MM.1S (cell line): ENCODE measurements at regions not wholly inside any gene's neighbourhood (a gene's known extent, or its start where the extent isn't known, plus 50 kb on each side); places are given as distances from the start of the nearest gene placed in this dataset.

Experiments
- DNase-seq: peaks from one replicate; pipeline ENCODE4 v3.0.0-alpha.2; 2015
- H2AFZ ChIP-seq: fragments of 300-600 bp; sonication (generic); 2 replicates; pipeline ENCODE4 v1.6.0; 2016; ENCODE audit warnings: antibody characterized with exemption, low read length
- H3F3A ChIP-seq: fragments of 300-600 bp; sonication (generic); 2 replicates; pipeline ENCODE4 v1.6.1; 2016; ENCODE audit warnings: mild to moderate bottlenecking, antibody characterized with exemption, low read length, moderate library complexity, mixed read lengths; ENCODE audit not compliant: insufficient read depth
- H3K27ac ChIP-seq: fragments of 300-600 bp; sonication (generic); 2 replicates; pipeline ENCODE4 v1.5.1; 2016; ENCODE audit warnings: mild to moderate bottlenecking, low read length
- H3K27me3 ChIP-seq: fragments of 300-600 bp; sonication (generic); replicated peaks from 2 replicates; pipeline ENCODE4 v1.6.0; 2016; ENCODE audit warnings: low read length; ENCODE audit not compliant: insufficient read depth
- H3K36me3 ChIP-seq: fragments of 300-600 bp; sonication (generic); replicated peaks from 2 replicates; pipeline ENCODE4 v1.6.1; 2016; ENCODE audit warnings: mild to moderate bottlenecking, low read length, mixed read lengths; ENCODE audit not compliant: insufficient read depth
- H3K4me1 ChIP-seq: fragments of 300-600 bp; sonication (generic); 2 replicates; pipeline ENCODE4 v1.6.1; 2016; ENCODE audit warnings: low read length, mixed read lengths
- H3K4me2 ChIP-seq: fragments of 300-600 bp; sonication (generic); 2 replicates; pipeline ENCODE4 v1.6.0; 2016; ENCODE audit warnings: low read depth, low read length
- H3K4me3 ChIP-seq: fragments of 300-600 bp; sonication (generic); 2 replicates; pipeline ENCODE4 v1.5.1; 2016; ENCODE audit warnings: low read length, mixed read lengths
- H3K79me2 ChIP-seq: fragments of 300-600 bp; sonication (generic); 2 replicates; pipeline ENCODE4 v1.6.1; 2016; ENCODE audit warnings: mixed run types, low read length, mixed read lengths
- H3K9ac ChIP-seq: fragments of 300-600 bp; sonication (generic); 2 replicates; pipeline ENCODE4 v1.6.1; 2016; ENCODE audit warnings: low read length, mixed read lengths
- H3K9me2 ChIP-seq: fragments of 300-600 bp; sonication (generic); replicated peaks from 2 replicates; pipeline ENCODE4 v1.6.1; 2016; ENCODE audit warnings: mild to moderate bottlenecking, low read length, mixed read lengths; ENCODE audit not compliant: insufficient read depth
- H3K9me3 ChIP-seq: fragments of 300-600 bp; sonication (generic); replicated peaks from 2 replicates; pipeline ENCODE4 v1.6.1; 2016; ENCODE audit warnings: mild to moderate bottlenecking, low read length, mixed read lengths; ENCODE audit not compliant: insufficient read depth
- H4K20me1 ChIP-seq: fragments of 300-600 bp; sonication (generic); 2 replicates; pipeline ENCODE4 v1.6.1; 2016; ENCODE audit warnings: mild to moderate bottlenecking, low read length, moderate library complexity, mixed read lengths; ENCODE audit not compliant: insufficient read depth
- CTCF ChIP-seq: fragments of 300-600 bp; sonication (generic); IDR thresholded peaks from 2 replicates; pipeline ENCODE4 v1.5.1; 2016; ENCODE audit warnings: antibody characterized with exemption, low read length, mixed read lengths
- EZH2 ChIP-seq: fragments of 300-600 bp; sonication (generic); optimal IDR thresholded peaks from 2 replicates; pipeline ENCODE3; 2017; ENCODE audit warnings: low read depth, mild to moderate bottlenecking, antibody characterized with exemption, low read length, mixed read lengths
- EZH2phosphoT487 ChIP-seq: fragments of 300-600 bp; sonication (generic); IDR thresholded peaks from 2 replicates; pipeline ENCODE4 v1.6.1; 2018; ENCODE audit warnings: antibody characterized with exemption, low read length

- TF ChIP-seq EZH2phosphoT487 = no peak
- no peak for TF ChIP-seq EZH2
- no peak for TF ChIP-seq CTCF
- no peak overlapping the region for H3K4me2 ChIP-seq
- H3K9ac ChIP-seq = no peak overlapping the region
Measured at GRCh38 chr6:74927299-74927698, 278.6 kb downstream of the COL12A1 start.

GRCh38 chr6:74925683-74926082, 280.2 kb downstream of the COL12A1 start:
- Histone ChIP-seq H3K27ac (no peak overlapping the region), H3F3A (no peaks in the 10 kb centered on the region), H3K36me3 (no peaks in the 10 kb centered on the region), H3K9me3 (no peaks in the 10 kb centered on the region), H3K79me2 (no peaks in the 10 kb centered on the region), H3K9ac (no peak overlapping the region), H2AFZ (no peak overlapping the region), H3K4me2 (no peak overlapping the region), H3K4me3 (no peak overlapping the region), H3K9me2 (no peaks in the 10 kb centered on the region), H4K20me1 (no peaks in the 10 kb centered on the region), H3K4me1 (no peaks in the 10 kb centered on the region), H3K27me3 (no peaks in the 10 kb centered on the region)
- no peak for TF ChIP-seq EZH2phosphoT487
- no peak for TF ChIP-seq EZH2
- no peak for TF ChIP-seq CTCF
- DNase-seq = no peak

More at GRCh38 chr6:74927299-74927698, 278.6 kb downstream of the COL12A1 start:
- no peak for DNase-seq
- H3K27me3 ChIP-seq = no peaks in the 10 kb centered on the region
- no peaks in the 10 kb centered on the region for H3K9me3 ChIP-seq
- no peaks in the 10 kb centered on the region for H3K9me2 ChIP-seq
- no peak overlapping the region for H3K27ac ChIP-seq
- H4K20me1 ChIP-seq = no peaks in the 10 kb centered on the region
- H3K79me2 ChIP-seq = no peaks in the 10 kb centered on the region
- H2AFZ ChIP-seq = no peak overlapping the region
- H3K36me3 ChIP-seq = no peaks in the 10 kb centered on the region
- H3K4me3 ChIP-seq = no peak overlapping the region
- no peaks in the 10 kb centered on the region for H3F3A ChIP-seq
- H3K4me1 ChIP-seq = no peaks in the 10 kb centered on the region

- H3K27me3 ChIP-seq = no peaks in the 10 kb centered on the region
- no peak overlapping the region for H3K27ac ChIP-seq
- no peaks in the 10 kb centered on the region for H3K9me2 ChIP-seq
- H3K79me2 ChIP-seq = no peaks in the 10 kb centered on the region
- H3K9me3 ChIP-seq = no peaks in the 10 kb centered on the region
- no peak for TF ChIP-seq EZH2phosphoT487
- no peak for TF ChIP-seq CTCF
- no peak for TF ChIP-seq EZH2
- no peaks in the 10 kb centered on the region for H4K20me1 ChIP-seq
- no peak overlapping the region for H3K9ac ChIP-seq
- no peaks in the 10 kb centered on the region for H3K36me3 ChIP-seq
- no peak overlapping the region for H2AFZ ChIP-seq
- H3K4me1 ChIP-seq = no peaks in the 10 kb centered on the region
- no peak for DNase-seq
- no peak overlapping the region for H3K4me3 ChIP-seq
- H3K4me2 ChIP-seq = no peak overlapping the region
- H3F3A ChIP-seq = no peaks in the 10 kb centered on the region
Measured at GRCh38 chr6:74914888-74915287, 291.0 kb downstream of the COL12A1 start.
